ENCODE measurements at regions not wholly inside any gene's neighbourhood (a gene's known extent, or its start where the extent isn't known, plus 50 kb on each side); places are given as distances from the start of the nearest gene placed in this dataset.
"Not testable (repeated sequence)": the region's sequence is repeated elsewhere in the genome, so short reads cannot be mapped to it uniquely, and the experiment has no call there.

DNA sequence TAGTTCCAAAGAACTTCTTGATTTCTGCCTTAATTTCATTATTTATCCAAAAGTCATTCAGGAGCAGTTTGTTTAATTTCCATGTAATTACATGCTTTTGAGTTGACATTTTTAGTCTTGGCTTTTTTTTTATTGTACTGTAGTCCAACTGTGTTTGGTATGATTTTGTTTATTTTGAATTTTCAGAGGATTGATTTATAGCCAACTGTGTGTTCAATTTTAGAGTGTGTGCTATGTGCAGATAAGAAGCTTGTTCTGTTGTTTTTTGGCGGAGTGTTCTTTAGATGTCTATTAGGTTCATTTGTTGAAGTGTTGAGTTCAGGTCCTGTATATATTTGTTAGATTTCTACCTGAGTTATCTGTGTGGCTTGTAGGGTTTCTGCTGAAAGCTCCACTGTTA, 533.6 kb downstream of the TRAM1L1 start:
- H3K4me1 Mint-ChIP-seq = no peaks in the 10 kb centered on the region
- no peaks in the 10 kb centered on the region for H3K27me3 Mint-ChIP-seq (ENCODE audit: low read depth)
- TF ChIP-seq CTCF (IDR thresholded peaks at IDR 0.05; ENCODE audit: unreplicated experiment) = no peak
- H3K9me3 Mint-ChIP-seq = peaks cover 8% of the 10 kb centered on the region
- no peaks in the 10 kb centered on the region for H3K36me3 Mint-ChIP-seq
- no peak overlapping the region for H3K27ac Mint-ChIP-seq
- no peak for DNase-seq (ENCODE audit: low spot score in 2 of 2, unreplicated experiment in 2 of 2)
- no peak overlapping the region for H3K4me3 Mint-ChIP-seq

DNA sequence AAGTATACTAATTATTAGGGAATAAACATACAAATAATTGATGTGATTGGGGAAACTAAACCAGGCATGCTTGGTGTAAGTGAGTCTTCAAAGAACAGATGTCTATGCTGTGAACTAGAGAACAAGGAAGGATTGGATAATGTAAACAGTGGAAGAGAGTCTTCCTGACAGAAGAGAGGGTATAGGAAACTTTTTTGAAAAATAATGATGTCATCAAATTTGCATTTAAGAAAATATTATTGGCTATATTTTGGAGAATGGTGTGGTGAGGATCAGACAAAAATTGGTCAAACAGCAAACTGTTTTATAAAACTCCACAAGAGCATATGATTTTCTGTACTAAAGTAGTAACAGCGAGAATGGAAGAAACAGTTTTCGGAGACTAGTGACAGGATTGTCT, 537.7 kb downstream of the TRAM1L1 start:
- H3K4me1 Mint-ChIP-seq = no peaks in the 10 kb centered on the region
- H3K27ac Mint-ChIP-seq = no peak overlapping the region
- no peaks in the 10 kb centered on the region for H3K36me3 Mint-ChIP-seq
- DNase-seq (ENCODE audit: low spot score in 2 of 2, unreplicated experiment in 2 of 2) = no peak
- no peaks in the 10 kb centered on the region for H3K27me3 Mint-ChIP-seq (ENCODE audit: low read depth)
- TF ChIP-seq CTCF (IDR thresholded peaks at IDR 0.05; ENCODE audit: unreplicated experiment) = no peak
- H3K4me3 Mint-ChIP-seq = no peak overlapping the region
- H3K9me3 Mint-ChIP-seq = peaks cover 20% of the 10 kb centered on the region

DNA sequence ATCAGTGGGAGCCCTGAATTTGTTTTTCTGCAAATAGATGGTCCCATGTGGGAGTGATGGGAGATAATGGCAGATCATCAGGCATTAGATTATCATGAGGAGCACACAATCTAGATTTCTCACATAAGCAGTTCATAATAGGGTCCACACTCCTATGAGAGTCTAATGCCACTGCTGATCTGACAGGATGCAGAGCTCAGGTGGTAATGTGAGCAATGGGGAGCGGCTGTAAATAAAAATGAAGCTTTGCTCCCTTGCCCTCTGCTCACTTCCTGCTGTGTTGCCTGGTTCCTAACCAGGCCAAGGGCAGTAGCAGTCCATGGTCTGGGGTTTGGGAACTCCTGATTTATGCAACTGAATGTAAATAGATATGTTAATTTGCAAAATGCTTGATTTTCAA, 538.6 kb downstream of the TRAM1L1 start:
- DNase-seq (ENCODE audit: low spot score in 2 of 2, unreplicated experiment in 2 of 2) = no peak
- H3K9me3 Mint-ChIP-seq = peaks cover 16% of the 10 kb centered on the region
- no peak overlapping the region for H3K4me3 Mint-ChIP-seq
- H3K36me3 Mint-ChIP-seq = no peaks in the 10 kb centered on the region
- no peaks in the 10 kb centered on the region for H3K27me3 Mint-ChIP-seq (ENCODE audit: low read depth)
- H3K27ac Mint-ChIP-seq = no peak overlapping the region
- TF ChIP-seq CTCF (IDR thresholded peaks at IDR 0.05; ENCODE audit: unreplicated experiment) = no peak
- no peaks in the 10 kb centered on the region for H3K4me1 Mint-ChIP-seq

GRCh38 chr4:116544946-116545345, 540.4 kb downstream of the TRAM1L1 start:
- DNase-seq (ENCODE audit: low spot score in 2 of 2, unreplicated experiment in 2 of 2) = no peak
- peaks cover 16% of the 10 kb centered on the region for H3K9me3 Mint-ChIP-seq
- no peak overlapping the region for H3K27ac Mint-ChIP-seq
- H3K4me3 Mint-ChIP-seq = no peak overlapping the region
- no peak for TF ChIP-seq CTCF (IDR thresholded peaks at IDR 0.05; ENCODE audit: unreplicated experiment)
- H3K36me3 Mint-ChIP-seq = no peaks in the 10 kb centered on the region
- H3K27me3 Mint-ChIP-seq (ENCODE audit: low read depth) = no peaks in the 10 kb centered on the region
- no peaks in the 10 kb centered on the region for H3K4me1 Mint-ChIP-seq

GRCh38 chr4:116539744-116540143, 545.6 kb downstream of the TRAM1L1 start:
- Mint-ChIP-seq H3K4me1 (peaks cover 13% of the 10 kb centered on the region), H3K4me3 (no peak overlapping the region), H3K9me3 (peaks cover 8% of the 10 kb centered on the region), H3K27ac (no peak overlapping the region), H3K36me3 (no peaks in the 10 kb centered on the region), H3K27me3 (ENCODE audit: low read depth) (no peaks in the 10 kb centered on the region)
- DNase-seq (ENCODE audit: low spot score in 2 of 2, unreplicated experiment in 2 of 2) = no peak
- TF ChIP-seq CTCF (IDR thresholded peaks at IDR 0.05; ENCODE audit: unreplicated experiment) = no peak

DNA sequence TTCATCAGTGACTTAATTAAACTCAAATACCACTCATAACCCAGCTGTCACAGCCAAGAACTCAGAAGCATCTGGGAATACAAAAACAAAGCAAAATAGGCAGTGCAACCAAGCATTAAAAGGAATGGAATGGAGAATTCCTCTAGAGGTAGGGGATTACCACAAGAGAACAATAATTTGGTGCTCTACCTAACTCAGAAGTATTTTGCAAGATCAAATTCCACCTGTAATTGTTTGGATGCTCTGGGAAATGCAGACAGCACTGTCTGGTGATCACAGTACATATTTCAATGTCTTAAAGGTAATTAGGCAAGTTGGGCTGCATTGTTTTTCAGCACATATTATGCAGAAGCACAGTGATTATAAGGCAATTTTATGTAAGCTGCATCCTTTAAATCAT, 547.5 kb downstream of the TRAM1L1 start:
- TF ChIP-seq CTCF (IDR thresholded peaks at IDR 0.05; ENCODE audit: unreplicated experiment) = no peak
- no peak overlapping the region for H3K4me3 Mint-ChIP-seq
- H3K27ac Mint-ChIP-seq = no peak overlapping the region
- H3K36me3 Mint-ChIP-seq = no peaks in the 10 kb centered on the region
- no peaks in the 10 kb centered on the region for H3K27me3 Mint-ChIP-seq (ENCODE audit: low read depth)
- no peak for DNase-seq (ENCODE audit: low spot score in 2 of 2, unreplicated experiment in 2 of 2)
- no peaks in the 10 kb centered on the region for H3K9me3 Mint-ChIP-seq
- H3K4me1 Mint-ChIP-seq = peaks cover 13% of the 10 kb centered on the region

- H3K9me3 Mint-ChIP-seq; H3K36me3 Mint-ChIP-seq; H3K4me3 Mint-ChIP-seq; H3K27me3 Mint-ChIP-seq (ENCODE audit: low read depth); DNase-seq (ENCODE audit: low spot score in 2 of 2, unreplicated experiment in 2 of 2); H3K27ac Mint-ChIP-seq: not testable (repeated sequence)
- peaks cover 21% of the 10 kb centered on the region for H3K4me1 Mint-ChIP-seq
Measured at GRCh38 chr4:116536024-116536423, 549.4 kb downstream of the TRAM1L1 start.
